Hepatocyte (in vitro differentiated cells): ENCODE measurements at regions not wholly inside any gene's neighbourhood (a gene's known extent, or its start where the extent isn't known, plus 50 kb on each side); places are given as distances from the start of the nearest gene placed in this dataset.

ENCODE experiments used
- DNase-seq: peaks from one replicate; pipeline ENCODE4 v3.0.0-alpha.2; 2016; ENCODE audit warnings: low spot score
- H2AFZ ChIP-seq: fragments of 200-600 bp; sonication (generic); 2 replicates; pipeline ENCODE4 v1.6.0; 2016; ENCODE audit warnings: antibody characterized with exemption, mild to moderate bottlenecking
- H3K27ac ChIP-seq: fragments of 200-600 bp; sonication (generic); 2 replicates; pipeline ENCODE4 v1.5.1; 2016; ENCODE audit warnings: mild to moderate bottlenecking
- H3K27me3 ChIP-seq: fragments of 200-600 bp; sonication (generic); 2 replicates; pipeline ENCODE4 v1.6.1; 2016
- H3K36me3 ChIP-seq: fragments of 200-600 bp; sonication (generic); replicated peaks from 2 replicates; pipeline ENCODE4 v1.5.1; 2016; ENCODE audit warnings: low read depth; ENCODE audit not compliant: insufficient read depth
- H3K4me1 ChIP-seq: fragments of 200-600 bp; sonication (generic); 2 replicates; pipeline ENCODE4 v1.5.1; 2016; ENCODE audit warnings: mild to moderate bottlenecking, moderate library complexity; ENCODE audit not compliant: insufficient read depth
- H3K4me2 ChIP-seq: fragments of 200-600 bp; sonication (generic); 2 replicates; pipeline ENCODE4 v1.6.0; 2016
- H3K4me3 ChIP-seq: fragments of 200-600 bp; sonication (generic); 2 replicates; pipeline ENCODE4 v1.5.1; 2016; ENCODE audit warnings: mild to moderate bottlenecking
- H3K79me2 ChIP-seq: fragments of 200-600 bp; sonication (generic); 2 replicates; pipeline ENCODE4 v1.6.0; 2017; ENCODE audit warnings: mild to moderate bottlenecking
- H3K9me2 ChIP-seq: fragments of 200-600 bp; sonication (generic); replicated peaks from 2 replicates; pipeline ENCODE4 v1.6.0; 2017; ENCODE audit warnings: mild to moderate bottlenecking; ENCODE audit not compliant: insufficient read depth
- H3K9me3 ChIP-seq: fragments of 200-600 bp; sonication (generic); 2 replicates; pipeline ENCODE4 v1.5.1; 2016; ENCODE audit warnings: low read depth, mild to moderate bottlenecking
- H4K20me1 ChIP-seq: fragments of 200-600 bp; sonication (generic); 2 replicates; pipeline ENCODE4 v1.6.0; 2016; ENCODE audit warnings: mild to moderate bottlenecking; ENCODE audit not compliant: insufficient read depth, poor library complexity, severe bottlenecking
- CTCF ChIP-seq: fragments of 200-600 bp; sonication (generic); IDR thresholded peaks from 2 replicates; pipeline ENCODE4 v1.5.1; 2016; ENCODE audit warnings: antibody characterized with exemption, mild to moderate bottlenecking; ENCODE audit not compliant: poor library complexity
- EZH2 ChIP-seq: fragments of 200-600 bp; sonication (generic); IDR thresholded peaks from 2 replicates; pipeline ENCODE4 v1.6.1; 2016; ENCODE audit warnings: antibody characterized with exemption, mild to moderate bottlenecking, borderline replicate concordance
- EZH2phosphoT487 ChIP-seq: fragments of 200-600 bp; sonication (generic); IDR thresholded peaks from one replicate; pipeline ENCODE4 v1.6.1; 2018; ENCODE audit warnings: antibody characterized with exemption, mild to moderate bottlenecking, low read depth, moderate library complexity; ENCODE audit not compliant: unreplicated experiment, severe bottlenecking
- WGBS: methylation state at CpG from one replicate; pipeline ENCODE4 v1.1.6; 2016; ENCODE audit warnings: low lambda C conversion rate; ENCODE audit errors: missing lambda C conversion rate; 5-methylcytosine and 5-hydroxymethylcytosine counted together

DNA sequence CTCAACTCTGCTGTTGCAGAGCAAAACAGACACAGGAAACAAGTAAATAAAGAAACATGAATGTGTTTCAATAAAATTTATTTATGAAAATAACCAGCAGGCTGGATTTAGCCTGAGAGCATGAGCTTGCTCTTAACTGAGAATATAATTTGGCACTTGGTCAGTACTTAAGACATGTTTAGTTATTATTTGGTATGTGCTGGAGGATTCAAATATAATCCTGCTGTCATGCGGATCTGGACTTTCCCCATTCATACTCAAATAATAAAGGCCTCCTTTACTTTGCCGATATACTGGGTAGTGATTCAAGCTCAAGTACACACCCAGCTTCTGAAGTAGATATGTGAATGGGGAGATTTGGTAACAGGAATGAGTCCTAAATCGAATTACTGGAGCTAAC lies 465.5 kb upstream of the HS3ST1 start:
- H3K9me2 ChIP-seq: no peaks in the 10 kb centered on the region
- no peaks in the 10 kb centered on the region for H3K36me3 ChIP-seq
- H3K4me2 ChIP-seq: no peak overlapping the region
- no peaks in the 10 kb centered on the region for H3K9me3 ChIP-seq
- no peaks in the 10 kb centered on the region for H3K27me3 ChIP-seq
- H3K79me2 ChIP-seq: no peaks in the 10 kb centered on the region
- H4K20me1 ChIP-seq: no peaks in the 10 kb centered on the region
- H3K27ac ChIP-seq: no peak overlapping the region
- H3K4me1 ChIP-seq: no peaks in the 10 kb centered on the region
- H3K4me3 ChIP-seq: no peak overlapping the region
- H2AFZ ChIP-seq: no peak overlapping the region
- 71% methylated on average over 3 of the region's 3 CpGs for WGBS
- DNase-seq: no peak
- TF ChIP-seq CTCF (no peak), EZH2 (no peak), EZH2phosphoT487 (no peak)

GRCh38 chr4:11889099-11889498 lies 460.4 kb upstream of the HS3ST1 start:
- TF ChIP-seq CTCF (no peak), EZH2 (no peak), EZH2phosphoT487 (no peak)
- H3K9me2 ChIP-seq: no peaks in the 10 kb centered on the region
- H3K27ac ChIP-seq: no peak overlapping the region
- no peaks in the 10 kb centered on the region for H4K20me1 ChIP-seq
- H3K4me3 ChIP-seq: no peak overlapping the region
- H3K79me2 ChIP-seq: no peaks in the 10 kb centered on the region
- H3K4me1 ChIP-seq: no peaks in the 10 kb centered on the region
- no peak overlapping the region for H3K4me2 ChIP-seq
- no peak for DNase-seq
- no peaks in the 10 kb centered on the region for H3K36me3 ChIP-seq
- no peak overlapping the region for H2AFZ ChIP-seq
- no peaks in the 10 kb centered on the region for H3K27me3 ChIP-seq
- H3K9me3 ChIP-seq: no peaks in the 10 kb centered on the region
- 97% methylated on average over 2 of the region's 2 CpGs for WGBS

DNA sequence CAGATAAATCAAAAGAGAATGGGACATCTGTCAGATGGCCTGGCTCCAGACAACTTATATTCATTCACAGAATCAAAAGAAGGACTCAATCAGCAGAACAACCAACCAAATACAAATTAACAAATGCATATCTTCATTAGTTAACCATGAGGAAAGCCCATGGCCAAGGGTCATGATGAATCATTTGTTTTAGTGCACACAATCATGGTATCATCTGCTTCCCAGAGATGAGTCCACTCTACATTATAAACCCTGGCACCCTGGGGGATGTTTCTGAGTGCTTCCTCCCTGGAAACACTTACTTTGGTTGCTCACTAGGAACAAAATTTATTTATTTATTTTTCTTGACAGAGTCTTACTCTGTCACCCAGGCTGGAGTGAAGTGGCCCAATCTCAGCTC lies 453.3 kb upstream of the HS3ST1 start:
- no peaks in the 10 kb centered on the region for H4K20me1 ChIP-seq
- no peaks in the 10 kb centered on the region for H3K4me1 ChIP-seq
- H3K27me3 ChIP-seq: no peaks in the 10 kb centered on the region
- H3K27ac ChIP-seq: no peak overlapping the region
- no peaks in the 10 kb centered on the region for H3K79me2 ChIP-seq
- TF ChIP-seq EZH2phosphoT487 (no peak), EZH2 (no peak), CTCF (no peak)
- no peaks in the 10 kb centered on the region for H3K9me3 ChIP-seq
- H3K36me3 ChIP-seq: no peaks in the 10 kb centered on the region
- no peak overlapping the region for H3K4me3 ChIP-seq
- no peaks in the 10 kb centered on the region for H3K9me2 ChIP-seq
- peak; percentile 6 for DNase-seq
- no peak overlapping the region for H2AFZ ChIP-seq
- H3K4me2 ChIP-seq: no peak overlapping the region

DNA sequence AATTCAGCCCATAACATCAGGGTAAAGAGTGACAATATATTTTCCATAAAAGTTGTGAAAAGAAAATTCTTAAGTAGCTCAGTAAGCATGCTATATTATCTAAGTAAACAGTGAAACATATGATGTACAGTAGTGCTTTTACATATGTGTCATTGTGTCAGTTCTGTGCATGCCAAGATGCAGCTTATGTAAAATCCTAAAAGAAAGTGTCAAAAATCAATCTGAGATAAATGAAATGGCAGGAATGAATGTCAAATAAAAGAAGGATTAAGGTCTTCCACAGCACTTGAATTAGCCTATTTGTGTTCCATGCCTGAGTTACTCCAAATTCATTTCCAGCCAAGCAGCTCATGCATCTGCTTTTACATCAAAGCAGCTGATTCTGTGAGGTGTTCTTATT lies 452.7 kb upstream of the HS3ST1 start:
- no peak overlapping the region for H2AFZ ChIP-seq
- H3K79me2 ChIP-seq: no peaks in the 10 kb centered on the region
- peaks cover 3% of the 10 kb centered on the region for H3K9me3 ChIP-seq
- H4K20me1 ChIP-seq: no peaks in the 10 kb centered on the region
- no peak overlapping the region for H3K4me3 ChIP-seq
- no peak for DNase-seq
- H3K4me2 ChIP-seq: no peak overlapping the region
- no peak overlapping the region for H3K27ac ChIP-seq
- no peaks in the 10 kb centered on the region for H3K27me3 ChIP-seq
- no peaks in the 10 kb centered on the region for H3K4me1 ChIP-seq
- TF ChIP-seq CTCF (no peak), EZH2phosphoT487 (no peak), EZH2 (no peak)
- no peaks in the 10 kb centered on the region for H3K36me3 ChIP-seq
- H3K9me2 ChIP-seq: no peaks in the 10 kb centered on the region
